B cell (primary cell): ENCODE measurements at regions not wholly inside any gene's neighbourhood (a gene's known extent, or its start where the extent isn't known, plus 50 kb on each side); places are given as distances from the start of the nearest gene placed in this dataset.

Experiments
- ATAC-seq: fragments of 200-7000 bp; cut with Tn5 transposase; one replicate; pipeline ENCODE4 v1.10.0; 2021; ENCODE audit warnings: low read depth, mild to moderate bottlenecking, moderate number of reproducible peaks, moderate library complexity
- CTCF ChIA-PET: fragments of 350-600 bp; sonication (Branson Sonifier 250); formaldehyde crosslinking; loops from one replicate; lab custom pipeline; 2021; ENCODE audit warnings: antibody characterized with exemption, inconsistent platforms; lab: Charles Lee
- POLR2A ChIA-PET: fragments of 350-600 bp; sonication (Branson Sonifier 250); formaldehyde crosslinking; loops from one replicate; lab custom pipeline; 2021; ENCODE audit warnings: antibody characterized with exemption; lab: Charles Lee
- DNase-seq: peaks from one replicate; pipeline ENCODE4 v3.0.0; 2013
- H2AFZ ChIP-seq: 2 replicates; pipeline ENCODE4 v1.6.1; 2012; ENCODE audit warnings: mild to moderate bottlenecking, low read depth, low read length; ENCODE audit not compliant: insufficient read depth, poor library complexity, severe bottlenecking
- H3K27ac ChIP-seq, 2 donors: 1 replicate in 1 of 2; 2 replicates in 1 of 2; pipeline ENCODE4 v1.5.1; 2012 to 2013; ENCODE audit warnings: low read length in 2 of 2, mild to moderate bottlenecking in 2 of 2, moderate library complexity in 1 of 2
- H3K27me3 ChIP-seq, 4 experiments: fragments of 200-600 bp in 1 of 4; sonication (generic) in 1 of 4; replicated peaks in 1 of 4; 1 replicate in 2 of 4; 2 replicates in 2 of 4; pipeline versions ENCODE4 v1.6.1 to v1.7.0; 2013 to 2016; ENCODE audit warnings: low read length in 3 of 4, mild to moderate bottlenecking in 2 of 4, mixed read lengths in 1 of 4, moderate library complexity in 1 of 4; ENCODE audit not compliant: insufficient read depth in 4 of 4, control insufficient read depth in 3 of 4; ENCODE audit errors: control extremely low read depth in 1 of 4
- H3K36me3 ChIP-seq, 2 experiments: replicated peaks in 1 of 2; 1 replicate in 1 of 2; 2 replicates in 1 of 2; pipeline versions ENCODE4 v1.6.1 to v1.7.1; 2013; ENCODE audit warnings: low read length in 1 of 2; ENCODE audit not compliant: insufficient read depth in 2 of 2, control insufficient read depth in 1 of 2; ENCODE audit errors: control extremely low read depth in 1 of 2, extremely low read depth in 1 of 2
- H3K4me1 ChIP-seq, 2 donors: fragments of 200-600 bp in 1 of 2; sonication (generic) in 1 of 2; 1 replicate in 1 of 2; 2 replicates in 1 of 2; pipeline versions ENCODE4 v1.5.1 to v1.6.1; 2013 to 2017; ENCODE audit warnings: low read length in 2 of 2; ENCODE audit not compliant: control insufficient read depth in 2 of 2, insufficient read depth in 2 of 2
- H3K4me2 ChIP-seq: replicated peaks from 2 replicates; pipeline ENCODE3; 2012; ENCODE audit warnings: mild to moderate bottlenecking, low read depth, low read length; ENCODE audit not compliant: poor library complexity, severe bottlenecking
- H3K4me3 ChIP-seq, 5 experiments: fragments of 200-600 bp in 1 of 5; sonication (generic) in 1 of 5; 1 replicate in 3 of 5; 2 replicates in 2 of 5; pipeline versions ENCODE4 v1.5.1 to v1.7.0; 2011 to 2016; ENCODE audit warnings: low read length in 4 of 5, mild to moderate bottlenecking in 4 of 5, low read depth in 2 of 5, control low read depth in 1 of 5, moderate library complexity in 1 of 5; ENCODE audit not compliant: insufficient read depth in 1 of 5; ENCODE audit errors: control extremely low read depth in 1 of 5, extremely low read depth in 1 of 5
- H3K79me2 ChIP-seq: fragments of 200-600 bp; sonication (generic); one replicate; pipeline ENCODE4 v1.6.0; 2016; ENCODE audit warnings: low read length; ENCODE audit not compliant: control insufficient read depth, insufficient read depth
- H3K9ac ChIP-seq: fragments of 200-600 bp; sonication (generic); 2 replicates; pipeline ENCODE4 v1.6.1; 2017; ENCODE audit warnings: mild to moderate bottlenecking, low read length, moderate library complexity
- H3K9me3 ChIP-seq, 3 donors: one replicate each; pipeline versions ENCODE4 v1.6.1 to v1.7.1; 2013; ENCODE audit warnings: low read length in 2 of 3; ENCODE audit not compliant: control insufficient read depth in 2 of 3, insufficient read depth in 1 of 3; ENCODE audit errors: control extremely low read depth in 1 of 3
- H4K20me1 ChIP-seq: 2 replicates; pipeline ENCODE4 v1.6.0; 2012; ENCODE audit warnings: mild to moderate bottlenecking, low read length; ENCODE audit not compliant: insufficient read depth, control insufficient read depth, poor library complexity, severe bottlenecking
- H3K27ac Mint-ChIP-seq: one replicate; pipeline ENCODE4 v1.8.0; 2021; ENCODE audit warnings: mixed read lengths
- H3K27me3 Mint-ChIP-seq: one replicate; pipeline ENCODE4 v1.8.0; 2021; ENCODE audit warnings: mixed read lengths
- H3K4me1 Mint-ChIP-seq: one replicate; pipeline ENCODE4 v1.8.0; 2021; ENCODE audit warnings: mixed read lengths
- H3K4me3 Mint-ChIP-seq: one replicate; pipeline ENCODE4 v1.8.0; 2021; ENCODE audit warnings: mixed read lengths
- H3K9me3 Mint-ChIP-seq: one replicate; pipeline ENCODE4 v1.8.0; 2022; ENCODE audit warnings: mixed read lengths; ENCODE audit not compliant: insufficient read depth
- CTCF ChIP-seq: fragments of 200-600 bp; IDR thresholded peaks from one replicate; pipeline ENCODE4 v1.8.0; 2022; ENCODE audit warnings: antibody characterized with exemption, mild to moderate bottlenecking
- EZH2 ChIP-seq: IDR thresholded peaks from 2 replicates; pipeline ENCODE4 v1.6.1; 2012; ENCODE audit warnings: borderline replicate concordance, low read depth, mild to moderate bottlenecking, moderate library complexity, low read length; ENCODE audit not compliant: insufficient read depth, poor library complexity, severe bottlenecking
- WGBS: methylation state at CpG from one replicate; pipeline ENCODE4 v1.1.5; 2013; ENCODE audit warnings: missing lambda C conversion rate; ENCODE audit not compliant: insufficient coverage; 5-methylcytosine and 5-hydroxymethylcytosine counted together
- intact Hi-C: fragments of 100-400 bp; cut with micrococcal nuclease; formaldehyde crosslinking; loops from one replicate; pipeline ENCODE4 v1.10.0; 2022

- Histone ChIP-seq H3K4me3 (no peak overlapping the region), H3K36me3 (no peaks in the 10 kb centered on the region), H3K9ac (no peak overlapping the region), H2AFZ (no peak overlapping the region), H4K20me1 (no peaks in the 10 kb centered on the region), H3K27ac (no peak overlapping the region), H3K9me3 (peaks cover 0 to 8% (median 0%) of the 10 kb centered on the region in 3 donors), H3K4me2 (no peak overlapping the region), H3K79me2 (no peaks in the 10 kb centered on the region), H3K27me3 (no peaks in the 10 kb centered on the region), H3K4me1 (peaks cover 0 to 3% of the 10 kb centered on the region in 2 donors)
- TF ChIP-seq CTCF = no peak
- TF ChIP-seq EZH2 = no peak
- DNase-seq (no peak), ATAC-seq (no peak)
- intact Hi-C loops = no loop called here
- 95% methylated on average over 4 of the region's 6 CpGs for WGBS
- no peak overlapping the region for H3K4me3 Mint-ChIP-seq
- no peaks in the 10 kb centered on the region for H3K27me3 Mint-ChIP-seq
- H3K9me3 Mint-ChIP-seq = no peaks in the 10 kb centered on the region
- no peak overlapping the region for H3K27ac Mint-ChIP-seq
- ChIA-PET CTCF (no interaction called here), POLR2A (no interaction called here)
- H3K4me1 Mint-ChIP-seq = peaks cover 5% of the 10 kb centered on the region
Measured at GRCh38 chr17:72394531-72394930, 273.7 kb downstream of the SOX9 start.

- Histone ChIP-seq H3K27me3 (no peaks in the 10 kb centered on the region), H3K79me2 (no peaks in the 10 kb centered on the region), H4K20me1 (no peaks in the 10 kb centered on the region), H3K4me3 (no peak overlapping the region), H2AFZ (no peak overlapping the region), H3K4me1 (peaks cover 0 to 3% of the 10 kb centered on the region in 2 donors), H3K9ac (no peak overlapping the region), H3K36me3 (no peaks in the 10 kb centered on the region), H3K9me3 (peaks cover 0 to 13% (median 0%) of the 10 kb centered on the region in 3 donors), H3K27ac (no peak overlapping the region), H3K4me2 (no peak overlapping the region)
- no peak overlapping the region for H3K27ac Mint-ChIP-seq
- H3K9me3 Mint-ChIP-seq = no peaks in the 10 kb centered on the region
- WGBS = 100% methylated on average over 1 of the region's 3 CpGs
- TF ChIP-seq EZH2 (no peak), CTCF (no peak)
- ChIA-PET POLR2A (no interaction called here), CTCF (no interaction called here)
- DNase-seq (no peak), ATAC-seq (no peak)
- intact Hi-C loops = no loop called here
- H3K27me3 Mint-ChIP-seq = peaks cover 3% of the 10 kb centered on the region
- H3K4me1 Mint-ChIP-seq = peaks cover 5% of the 10 kb centered on the region
- no peak overlapping the region for H3K4me3 Mint-ChIP-seq
Measured at GRCh38 chr17:72396121-72396520, 275.3 kb downstream of the SOX9 start.
